Progenitor cell of endocrine pancreas (in vitro differentiated cells): ENCODE measurements at regions not wholly inside any gene's neighbourhood (a gene's known extent, or its start where the extent isn't known, plus 50 kb on each side); places are given as distances from the start of the nearest gene placed in this dataset.

ENCODE experiments used
- DNase-seq: peaks from one replicate; pipeline ENCODE4 v3.0.0; 2021; ENCODE audit warnings: low spot score; ENCODE audit not compliant: unreplicated experiment
- H3K27ac Mint-ChIP-seq: 2 replicates; pipeline ENCODE4 v1.8.0; 2021; ENCODE audit warnings: mild to moderate bottlenecking, moderate library complexity, mixed read lengths
- H3K27me3 Mint-ChIP-seq: 2 replicates; pipeline ENCODE4 v1.8.0; 2021; ENCODE audit warnings: mixed read lengths
- H3K36me3 Mint-ChIP-seq: 2 replicates; pipeline ENCODE4 v1.8.0; 2022; ENCODE audit warnings: mixed read lengths; ENCODE audit not compliant: insufficient read depth
- H3K4me1 Mint-ChIP-seq: 2 replicates; pipeline ENCODE4 v1.8.0; 2021; ENCODE audit warnings: low read depth, mixed read lengths
- H3K4me3 Mint-ChIP-seq: 2 replicates; pipeline ENCODE4 v1.8.0; 2021; ENCODE audit warnings: low read depth, mild to moderate bottlenecking, moderate library complexity, mixed read lengths
- H3K9me3 Mint-ChIP-seq: 2 replicates; pipeline ENCODE4 v1.8.0; 2021; ENCODE audit warnings: low read depth, mixed read lengths
- TF ChIP-seq, protein P1 (sequence below): fragments of 200-600 bp; sonication (generic); IDR thresholded peaks from one replicate; pipeline ENCODE4 v1.5.0; 2021; ENCODE audit warnings: antibody characterized with exemption, mild to moderate bottlenecking; ENCODE audit not compliant: unreplicated experiment

DNA sequence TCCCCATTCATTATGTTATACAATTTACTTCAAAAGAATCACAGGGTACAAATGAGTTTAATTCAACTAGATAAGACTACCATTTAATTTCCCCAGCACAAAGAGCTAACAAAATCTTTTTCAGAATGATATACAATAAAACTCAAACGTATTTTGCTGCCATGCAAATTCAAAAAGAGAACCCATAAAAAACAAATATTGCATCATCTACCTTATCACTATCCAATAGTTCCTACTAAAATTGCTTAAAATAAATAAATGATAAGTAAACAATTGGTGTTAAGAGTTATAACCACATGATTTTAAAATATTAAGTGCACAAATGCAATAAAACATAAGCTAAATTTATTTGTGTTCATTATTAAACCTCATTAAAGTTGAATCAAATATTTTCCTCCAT, 919.4 kb downstream of the SLITRK5 start:
- Mint-ChIP-seq H3K27ac (no peak overlapping the region), H3K36me3 (no peaks in the 10 kb centered on the region)

DNA sequence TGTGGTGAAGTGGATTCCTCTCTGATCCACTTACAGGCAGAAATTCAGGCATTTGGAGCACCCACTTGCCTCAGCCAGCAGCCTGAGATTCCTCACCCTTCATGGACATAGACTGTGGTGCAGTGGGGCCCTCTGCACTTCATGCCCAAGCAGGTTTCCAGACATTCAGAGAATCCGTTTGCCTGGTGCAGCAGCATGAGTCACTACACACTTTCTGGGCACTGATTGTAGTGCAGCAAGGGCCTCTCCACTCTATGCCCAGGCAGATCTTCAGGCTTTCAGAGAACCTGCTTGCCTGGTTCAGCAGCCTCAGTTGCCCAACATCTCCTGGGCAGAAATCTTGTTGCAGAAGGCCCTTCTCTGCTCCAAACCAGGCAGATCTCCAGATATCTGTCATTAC, 920.9 kb downstream of the SLITRK5 start:
- Mint-ChIP-seq H3K27ac (no peak overlapping the region), H3K27me3 (no peaks in the 10 kb centered on the region), H3K4me1 (no peaks in the 10 kb centered on the region), H3K36me3 (no peaks in the 10 kb centered on the region), H3K4me3 (no peak overlapping the region), H3K9me3 (peaks cover 3% of the 10 kb centered on the region)
- DNase-seq: no peak
- TF ChIP-seq, protein P1, sequence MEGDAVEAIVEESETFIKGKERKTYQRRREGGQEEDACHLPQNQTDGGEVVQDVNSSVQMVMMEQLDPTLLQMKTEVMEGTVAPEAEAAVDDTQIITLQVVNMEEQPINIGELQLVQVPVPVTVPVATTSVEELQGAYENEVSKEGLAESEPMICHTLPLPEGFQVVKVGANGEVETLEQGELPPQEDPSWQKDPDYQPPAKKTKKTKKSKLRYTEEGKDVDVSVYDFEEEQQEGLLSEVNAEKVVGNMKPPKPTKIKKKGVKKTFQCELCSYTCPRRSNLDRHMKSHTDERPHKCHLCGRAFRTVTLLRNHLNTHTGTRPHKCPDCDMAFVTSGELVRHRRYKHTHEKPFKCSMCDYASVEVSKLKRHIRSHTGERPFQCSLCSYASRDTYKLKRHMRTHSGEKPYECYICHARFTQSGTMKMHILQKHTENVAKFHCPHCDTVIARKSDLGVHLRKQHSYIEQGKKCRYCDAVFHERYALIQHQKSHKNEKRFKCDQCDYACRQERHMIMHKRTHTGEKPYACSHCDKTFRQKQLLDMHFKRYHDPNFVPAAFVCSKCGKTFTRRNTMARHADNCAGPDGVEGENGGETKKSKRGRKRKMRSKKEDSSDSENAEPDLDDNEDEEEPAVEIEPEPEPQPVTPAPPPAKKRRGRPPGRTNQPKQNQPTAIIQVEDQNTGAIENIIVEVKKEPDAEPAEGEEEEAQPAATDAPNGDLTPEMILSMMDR: no peak

More for the DNA sequence above, 919.4 kb downstream of the SLITRK5 start:
- Mint-ChIP-seq H3K27me3 (no peaks in the 10 kb centered on the region), H3K4me1 (no peaks in the 10 kb centered on the region), H3K9me3 (peaks cover 3% of the 10 kb centered on the region), H3K4me3 (no peak overlapping the region)
- TF ChIP-seq, protein P1: no peak
- no peak for DNase-seq

DNA sequence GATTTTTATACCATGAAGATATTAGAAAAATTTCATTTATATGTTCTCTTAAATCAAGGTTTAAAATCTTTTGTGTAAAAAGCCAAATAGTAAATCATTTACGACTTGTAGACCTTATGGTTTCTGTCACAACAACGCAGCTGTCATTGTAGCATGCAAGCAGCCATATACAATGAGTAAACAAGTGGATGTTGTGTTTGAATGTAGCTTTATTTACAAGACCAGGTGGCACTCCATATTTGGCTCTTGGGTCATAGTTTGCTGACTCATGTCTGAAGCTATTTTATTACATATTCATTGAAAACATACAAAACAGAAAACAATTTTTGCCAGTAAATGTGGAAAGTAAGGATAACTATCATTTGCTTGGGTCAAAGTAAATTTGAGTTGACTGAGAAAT, 930.8 kb downstream of the SLITRK5 start:
- no peak for DNase-seq
- Mint-ChIP-seq H3K27me3 (no peaks in the 10 kb centered on the region), H3K4me1 (no peaks in the 10 kb centered on the region), H3K4me3 (no peak overlapping the region), H3K27ac (no peak overlapping the region), H3K9me3 (peaks cover 3% of the 10 kb centered on the region), H3K36me3 (no peaks in the 10 kb centered on the region)
- TF ChIP-seq, protein P1: no peak

DNA sequence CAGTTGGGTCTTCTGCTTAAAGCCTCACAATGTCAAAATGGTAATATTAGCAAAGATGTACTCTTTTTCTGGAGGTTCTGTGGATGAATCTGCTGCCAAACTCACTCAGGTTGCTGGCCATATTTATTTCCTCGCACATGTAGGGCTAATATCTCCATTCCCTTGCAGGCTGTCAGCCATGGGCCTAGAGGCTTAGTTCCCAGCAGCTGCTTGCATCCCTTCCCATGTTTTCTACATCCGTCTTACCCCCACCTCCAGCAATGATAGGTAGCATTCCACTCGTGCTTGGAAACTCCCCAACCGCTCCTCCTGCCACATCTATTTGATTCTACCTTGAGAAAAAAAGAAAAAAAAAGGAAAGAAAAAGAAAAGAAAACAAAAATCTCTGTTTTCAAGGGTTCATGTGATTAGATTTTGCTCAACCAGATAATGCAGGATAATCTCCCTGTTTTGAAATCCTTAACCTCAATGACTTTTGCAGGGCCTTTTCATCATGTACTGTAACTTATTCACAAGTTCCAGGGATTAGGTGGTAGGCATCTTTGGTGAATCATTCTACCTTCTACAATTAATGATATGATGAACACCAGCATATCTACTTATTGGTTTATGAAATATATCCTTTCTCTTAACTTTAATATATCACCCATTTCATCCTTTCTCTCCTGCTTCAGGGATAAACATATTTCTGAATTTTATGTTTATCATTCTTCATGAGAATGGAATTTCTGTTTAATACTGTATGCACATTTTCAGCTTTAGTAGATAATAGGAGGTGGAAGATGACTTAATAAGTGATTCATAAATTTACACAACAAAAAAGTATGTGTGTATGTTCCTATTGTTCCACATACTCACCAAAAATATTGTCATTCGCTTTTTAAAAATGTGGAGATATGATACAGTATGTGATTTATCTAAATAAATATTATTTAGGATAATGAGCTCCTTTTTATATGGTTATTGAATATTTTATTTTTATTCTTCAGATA, 931.9 kb downstream of the SLITRK5 start:
- no peak for DNase-seq
- TF ChIP-seq, protein P1: no peak
- Mint-ChIP-seq H3K4me3 (no peak overlapping the region), H3K27ac (no peak overlapping the region), H3K4me1 (no peaks in the 10 kb centered on the region), H3K9me3 (peaks cover 3% of the 10 kb centered on the region), H3K36me3 (no peaks in the 10 kb centered on the region), H3K27me3 (no peaks in the 10 kb centered on the region)

DNA sequence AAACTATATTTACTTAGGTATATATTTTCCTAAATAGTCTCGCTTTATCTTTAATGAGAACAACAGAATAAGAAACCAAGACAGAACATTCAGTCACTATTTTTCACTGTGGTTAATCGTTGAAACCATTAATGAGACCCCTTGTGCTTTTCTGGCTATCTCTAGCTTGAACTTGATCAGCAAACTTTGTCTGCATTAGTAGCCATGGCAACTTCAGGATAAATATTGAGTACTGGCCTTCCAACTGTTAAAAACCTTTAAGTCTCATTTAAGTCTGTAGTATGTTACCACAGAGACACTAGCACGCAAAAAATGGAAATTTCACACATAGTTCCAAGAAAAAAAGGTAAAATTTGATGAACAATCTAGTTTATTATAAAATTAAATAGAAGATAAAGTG, 946.0 kb downstream of the SLITRK5 start:
- no peaks in the 10 kb centered on the region for H3K36me3 Mint-ChIP-seq
- DNase-seq: no peak
- H3K4me1 Mint-ChIP-seq: peaks cover 18% of the 10 kb centered on the region
- H3K9me3 Mint-ChIP-seq: peaks cover 3% of the 10 kb centered on the region
- TF ChIP-seq, protein P1: no peak
- no peak overlapping the region for H3K27ac Mint-ChIP-seq
- H3K4me3 Mint-ChIP-seq: no peak overlapping the region
- H3K27me3 Mint-ChIP-seq: no peaks in the 10 kb centered on the region
